H1 (cell line): ENCODE measurements at regions not wholly inside any gene's neighbourhood (a gene's known extent, or its start where the extent isn't known, plus 50 kb on each side); places are given as distances from the start of the nearest gene placed in this dataset.

Experiments
- CTCF ChIA-PET: fragments of 300-600 bp; sonication (Branson Sonifier 250); formaldehyde crosslinking; loops from one replicate; lab custom pipeline; 2021; ENCODE audit not compliant: partially characterized antibody; lab: Charles Lee
- POLR2A ChIA-PET: fragments of 300-600 bp; sonication (Branson Sonifier 250); formaldehyde crosslinking; loops from one replicate; lab custom pipeline; 2021; ENCODE audit warnings: inconsistent platforms; ENCODE audit not compliant: partially characterized antibody; lab: Charles Lee
- DNase-seq, 2 experiments: peaks; one replicate each; pipeline versions ENCODE4 v3.0.0 to v3.0.0-alpha.2; 2010 to 2022; ENCODE audit warnings: low spot score in 2 of 2, low read depth in 1 of 2, mixed read lengths in 1 of 2
- FAIRE-seq: peaks from 2 replicates; lab custom pipeline; 2011; peaks lifted over from hg19 to GRCh38; lab: Jason Lieb, UNC
- H2AFZ ChIP-seq: 2 replicates; pipeline ENCODE4 v1.8.1; 2012; ENCODE audit warnings: low read length, inconsistent platforms
- H2AK5ac ChIP-seq: 2 replicates; pipeline ENCODE4 v1.6.1; 2013; ENCODE audit warnings: low read depth, low read length
- H2BK120ac ChIP-seq: replicated peaks from 2 replicates; pipeline ENCODE3; 2013; ENCODE audit warnings: low read depth, low read length, inconsistent platforms
- H2BK12ac ChIP-seq: 2 replicates; pipeline ENCODE4 v1.6.1; 2013; ENCODE audit warnings: low read depth, low read length
- H2BK15ac ChIP-seq: 2 replicates; pipeline ENCODE4 v1.6.1; 2013; ENCODE audit warnings: low read length
- H2BK20ac ChIP-seq: 2 replicates; pipeline ENCODE4 v1.6.1; 2013; ENCODE audit warnings: low read length
- H2BK5ac ChIP-seq: 2 replicates; pipeline ENCODE4 v1.6.1; 2013; ENCODE audit warnings: low read depth, low read length
- H3K14ac ChIP-seq: 2 replicates; pipeline ENCODE4 v1.6.1; 2013; ENCODE audit warnings: inconsistent platforms; ENCODE audit not compliant: insufficient read length
- H3K18ac ChIP-seq: 2 replicates; pipeline ENCODE4 v1.6.1; 2013; ENCODE audit warnings: low read length; ENCODE audit errors: extremely low read depth
- H3K23ac ChIP-seq: 2 replicates; pipeline ENCODE4 v1.6.1; 2013; ENCODE audit warnings: inconsistent platforms; ENCODE audit not compliant: insufficient read length
- H3K23me2 ChIP-seq: 2 replicates; pipeline ENCODE4 v1.6.1; 2013; ENCODE audit warnings: low read depth, low read length
- H3K27ac ChIP-seq: 2 replicates; pipeline ENCODE4 v1.6.1; 2011; ENCODE audit warnings: low read depth, low read length, inconsistent platforms
- H3K27me3 ChIP-seq, 4 experiments: replicated peaks in 1 of 4; 1 replicate in 1 of 4; 2 replicates in 3 of 4; pipeline versions ENCODE4 v1.6.1 to v1.8.1; 2011 to 2013; ENCODE audit warnings: low read length in 3 of 4, mild to moderate bottlenecking in 3 of 4, inconsistent platforms in 2 of 4, mixed read lengths in 2 of 4, moderate library complexity in 1 of 4; ENCODE audit not compliant: control insufficient read depth in 3 of 4, insufficient read depth in 3 of 4; ENCODE audit errors: extremely low read depth in 1 of 4
- H3K36me3 ChIP-seq, 4 experiments: 2 replicates each; pipeline versions ENCODE4 v1.6.1 to v1.8.1; 2011 to 2013; ENCODE audit warnings: mild to moderate bottlenecking in 4 of 4, low read length in 3 of 4, moderate library complexity in 2 of 4, control low read depth in 1 of 4, inconsistent platforms in 1 of 4; ENCODE audit not compliant: insufficient read depth in 4 of 4, control insufficient read depth in 2 of 4
- H3K4ac ChIP-seq: replicated peaks from 2 replicates; pipeline ENCODE3; 2013; ENCODE audit warnings: low read length, low read depth, mixed read lengths, inconsistent platforms; ENCODE audit not compliant: insufficient read length
- H3K4me1 ChIP-seq, 4 experiments: replicated peaks in 1 of 4; 1 replicate in 1 of 4; 2 replicates in 3 of 4; pipeline versions ENCODE4 v1.6.1 to v1.8.1; 2011 to 2013; ENCODE audit warnings: low read length in 3 of 4, inconsistent platforms in 2 of 4, mixed read lengths in 1 of 4; ENCODE audit not compliant: insufficient read depth in 4 of 4, control insufficient read depth in 3 of 4
- H3K4me2 ChIP-seq, 2 experiments: 2 replicates each; pipeline versions ENCODE4 v1.6.1 to v1.8.1; 2011 to 2013; ENCODE audit warnings: low read depth in 2 of 2, low read length in 2 of 2, control low read depth in 1 of 2, inconsistent platforms in 1 of 2, mild to moderate bottlenecking in 1 of 2; ENCODE audit not compliant: insufficient read depth in 1 of 2
- H3K4me3 ChIP-seq, 4 experiments: fragments of 200-600, 300-600 bp in 1 of 4; sonication (generic), shearing (Covaris generic), sonication (Bioruptor Twin) in 1 of 4; 2 replicates each; pipeline versions ENCODE4 v1.5.1 to v1.8.1; 2011 to 2016; ENCODE audit warnings: low read length in 4 of 4, low read depth in 3 of 4, control low read depth in 2 of 4, inconsistent platforms in 2 of 4, mild to moderate bottlenecking in 2 of 4, mixed read lengths in 1 of 4, moderate library complexity in 1 of 4; ENCODE audit not compliant: insufficient read depth in 2 of 4; ENCODE audit errors: extremely low read depth in 1 of 4
- H3K56ac ChIP-seq: replicated peaks from 2 replicates; pipeline ENCODE3; 2013; ENCODE audit warnings: low read depth, mild to moderate bottlenecking, mixed read lengths, low read length, inconsistent platforms; ENCODE audit not compliant: insufficient read length
- H3K79me1 ChIP-seq: 2 replicates; pipeline ENCODE4 v1.6.1; 2013; ENCODE audit warnings: low read depth, low read length, control low read depth
- H3K79me2 ChIP-seq, 2 experiments: 2 replicates each; pipeline versions ENCODE4 v1.6.1 to v1.8.1; 2012 to 2013; ENCODE audit warnings: low read length in 2 of 2, mild to moderate bottlenecking in 2 of 2, inconsistent platforms in 1 of 2; ENCODE audit not compliant: insufficient read depth in 2 of 2, control insufficient read depth in 1 of 2
- H3K9ac ChIP-seq, 4 experiments: replicated peaks in 1 of 4; 1 replicate in 1 of 4; 2 replicates in 3 of 4; pipeline versions ENCODE4 v1.6.1 to v1.8.1; 2011 to 2013; ENCODE audit warnings: low read depth in 3 of 4, low read length in 3 of 4, control low read depth in 2 of 4, mild to moderate bottlenecking in 2 of 4, moderate library complexity in 2 of 4, inconsistent platforms in 1 of 4; ENCODE audit errors: extremely low read depth in 1 of 4
- H3K9me3 ChIP-seq, 2 experiments: 2 replicates each; pipeline versions ENCODE4 v1.6.1 to v1.8.1; 2012 to 2013; ENCODE audit warnings: mild to moderate bottlenecking in 2 of 2, moderate library complexity in 2 of 2, control low read depth in 1 of 2, inconsistent platforms in 1 of 2, low read depth in 1 of 2, low read length in 1 of 2, mixed read lengths in 1 of 2; ENCODE audit not compliant: insufficient read depth in 2 of 2
- H4K20me1 ChIP-seq, 2 experiments: replicated peaks in 1 of 2; 2 replicates each; pipeline versions ENCODE3 to v1.8.1; 2011 to 2013; ENCODE audit warnings: inconsistent platforms in 2 of 2, low read length in 2 of 2, mild to moderate bottlenecking in 1 of 2; ENCODE audit not compliant: insufficient read depth in 2 of 2, control insufficient read depth in 1 of 2
- H4K5ac ChIP-seq: 2 replicates; pipeline ENCODE4 v1.6.1; 2013; ENCODE audit warnings: low read length, low read depth, mixed read lengths, inconsistent platforms; ENCODE audit not compliant: insufficient read length
- H4K8ac ChIP-seq: 2 replicates; pipeline ENCODE4 v1.8.0; 2013; ENCODE audit warnings: mild to moderate bottlenecking, moderate library complexity, low read length, inconsistent platforms; ENCODE audit not compliant: insufficient read depth; ENCODE audit errors: extremely low read depth
- H4K91ac ChIP-seq: replicated peaks from 2 replicates; pipeline ENCODE3; 2013; ENCODE audit warnings: low read length, mixed read lengths, inconsistent platforms; ENCODE audit not compliant: insufficient read length
- CHD1 ChIP-seq: IDR thresholded peaks from 2 replicates; pipeline ENCODE4 v1.6.1; 2012; ENCODE audit warnings: low read depth, low read length, improper control_type of control experiment
- HDAC6 ChIP-seq: IDR thresholded peaks from one replicate; pipeline ENCODE4 v1.7.1; 2012; ENCODE audit warnings: low read depth, mild to moderate bottlenecking, inconsistent platforms, low read length, moderate library complexity
- RFX5 ChIP-seq: IDR thresholded peaks from 2 replicates; pipeline ENCODE4 v1.6.1; 2011; ENCODE audit warnings: low read depth, low read length, improper control_type of control experiment, borderline replicate concordance
- SIN3A ChIP-seq, 2 experiments: IDR thresholded peaks in 1 of 2; conservative IDR thresholded peaks in 1 of 2; 2 replicates each; pipeline ENCODE4 v1.6.1; 2011 to 2012; ENCODE audit warnings: low read length in 2 of 2, improper control_type of control experiment in 1 of 2, low read depth in 1 of 2, mild to moderate bottlenecking in 1 of 2
- WGBS, 2 experiments: shearing (Covaris generic) in 1 of 2; methylation state at CpG; one replicate each; pipeline versions ENCODE4 v1.1.6 to v1.1.7; 2013 to 2015; ENCODE audit warnings: low lambda C conversion rate in 2 of 2, mixed read lengths in 2 of 2, inconsistent platforms in 1 of 2, low coverage in 1 of 2, missing lambda C conversion rate in 1 of 2; ENCODE audit not compliant: insufficient replicate concordance in 2 of 2, insufficient coverage in 1 of 2, insufficient read length in 1 of 2; ENCODE audit errors: extremely low coverage in 1 of 2, missing lambda C conversion rate in 1 of 2; 5-methylcytosine and 5-hydroxymethylcytosine counted together
- TF ChIP-seq, protein P1 (sequence below): IDR thresholded peaks from 2 replicates; pipeline ENCODE4 v1.6.1; 2012; ENCODE audit warnings: inconsistent platforms

GRCh38 chr11:42669248-42669976 lies 642.4 kb upstream of the API5 start:
- TF ChIP-seq CHD1 (no peak), RFX5 (no peak), SIN3A (conservative IDR thresholded peaks at IDR 0.05 in 1 of 2, IDR thresholded peaks at IDR 0.05 in 1 of 2; ENCODE audit: low read depth in 1 of 2, low read length in 2 of 2) (no peak), HDAC6 (no peak)
- TF ChIP-seq, protein P1, sequence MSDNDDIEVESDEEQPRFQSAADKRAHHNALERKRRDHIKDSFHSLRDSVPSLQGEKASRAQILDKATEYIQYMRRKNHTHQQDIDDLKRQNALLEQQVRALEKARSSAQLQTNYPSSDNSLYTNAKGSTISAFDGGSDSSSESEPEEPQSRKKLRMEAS = no peak
- no peaks in the 10 kb centered on the region for H3K36me3 ChIP-seq
- H4K20me1 ChIP-seq = no peaks in the 10 kb centered on the region
- H3K4ac ChIP-seq = no peak overlapping the region
- H3K23me2 ChIP-seq = no peaks in the 10 kb centered on the region; the same call in 1 of the 2 replicates
- no peak overlapping the region for H3K18ac ChIP-seq
- H2BK12ac ChIP-seq = no peak overlapping the region
- H4K91ac ChIP-seq = no peak overlapping the region
- no peak overlapping the region for H3K9ac ChIP-seq
- no peak overlapping the region for H4K5ac ChIP-seq
- 84% methylated on average over 7 of the region's 7 CpGs; no CpG with 5 or more reads in 1 of the 2 experiments for WGBS, 2 experiments
- no peaks in the 10 kb centered on the region for H3K9me3 ChIP-seq
- H3K27me3 ChIP-seq = no peaks in the 10 kb centered on the region
- H4K8ac ChIP-seq = no peak overlapping the region
- no peak overlapping the region for H2AK5ac ChIP-seq
- H3K27ac ChIP-seq = no peak overlapping the region
- ChIA-PET POLR2A (no interaction called here), CTCF (interaction anchor here (1.1 kb wide), 1 partner anchor 18 kb away, joined by 4 read pairs; no protein-coding TSS in a partner anchor)
- no peaks in the 10 kb centered on the region for H3K79me1 ChIP-seq
- H2AFZ ChIP-seq = no peak overlapping the region
- no peak overlapping the region for H3K4me3 ChIP-seq
- H2BK5ac ChIP-seq = no peak overlapping the region
- no peak overlapping the region for H3K4me2 ChIP-seq
- H3K23ac ChIP-seq = no peak overlapping the region
- no peak overlapping the region for H2BK20ac ChIP-seq
- no peak overlapping the region for H2BK15ac ChIP-seq
- no peak overlapping the region for H2BK120ac ChIP-seq
- no peak for DNase-seq
- H3K56ac ChIP-seq = no peak overlapping the region
- FAIRE-seq = no peak
- no peaks in the 10 kb centered on the region for H3K4me1 ChIP-seq
- H3K79me2 ChIP-seq = no peaks in the 10 kb centered on the region
- no peak overlapping the region for H3K14ac ChIP-seq
